Suprapubic skin (tissue), 4 donors: ENCODE measurements at regions not wholly inside any gene's neighbourhood (a gene's known extent, or its start where the extent isn't known, plus 50 kb on each side); places are given as distances from the start of the nearest gene placed in this dataset.

Experiments used
- CTCF ChIP-seq, 2 donors: fragments of 200-600 bp in 1 of 2; fragments of 450-650 bp in 1 of 2; sonication (generic) in 1 of 2; IDR thresholded peaks; one replicate each; pipeline ENCODE4 v1.5.1; 2016 to 2019; ENCODE audit warnings: antibody characterized with exemption in 2 of 2, mild to moderate bottlenecking in 1 of 2, moderate library complexity in 1 of 2
- EP300 ChIP-seq: sonication (generic); formaldehyde crosslinking; IDR thresholded peaks from one replicate; pipeline ENCODE4 v1.6.1; 2017; ENCODE audit warnings: antibody characterized with exemption
- POLR2A ChIP-seq, 2 donors: fragments of 450-650 bp; IDR thresholded peaks; one replicate each; pipeline ENCODE4 v1.6.1; 2017; ENCODE audit warnings: antibody characterized with exemption in 2 of 2, mild to moderate bottlenecking in 2 of 2, moderate library complexity in 2 of 2
- POLR2AphosphoS5 ChIP-seq, 3 donors: sonication (generic); formaldehyde crosslinking; IDR thresholded peaks; one replicate each; pipeline ENCODE4 v1.6.1; 2017; ENCODE audit warnings: antibody characterized with exemption in 3 of 3

- no peak for TF ChIP-seq POLR2A (IDR thresholded peaks at IDR 0.05)
- no peak for TF ChIP-seq CTCF (IDR thresholded peaks at IDR 0.05)
- no peak for TF ChIP-seq EP300
- no peak for TF ChIP-seq POLR2AphosphoS5 (IDR thresholded peaks at IDR 0.05)
Measured at GRCh38 chr1:5691795-5692509, 300.3 kb downstream of the NPHP4 start.
